Fibroblast of skin of right quadriceps (primary cell): ENCODE measurements at regions not wholly inside any gene's neighbourhood (a gene's known extent, or its start where the extent isn't known, plus 50 kb on each side); places are given as distances from the start of the nearest gene placed in this dataset.

Experiments
- DNase-seq: peaks from one replicate; pipeline ENCODE4 v3.0.0-alpha.2; 2013

DNA sequence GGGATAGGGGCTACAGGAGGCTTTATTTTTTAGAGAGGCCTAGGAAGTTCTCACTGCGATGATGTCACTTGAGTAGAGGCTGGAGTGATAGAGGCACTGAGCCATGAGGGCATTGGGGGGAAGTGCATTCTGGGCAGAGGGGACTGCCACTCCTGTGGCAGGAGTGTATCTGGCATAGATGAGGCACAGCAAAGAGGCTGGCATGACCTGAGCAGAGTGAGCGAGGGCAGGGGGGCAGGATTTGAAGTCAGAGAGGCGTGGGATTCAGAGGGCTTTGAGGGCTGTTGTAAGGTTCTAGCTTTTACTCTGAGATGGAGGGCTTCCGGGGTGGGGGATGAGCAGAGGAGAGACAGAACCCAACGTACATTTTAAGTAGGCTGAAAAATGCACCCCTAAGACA is 91.9 kb upstream of the SH3PXD2B start:
- no peak for DNase-seq

- no peak for DNase-seq
Observed at GRCh38 chr5:172545291-172545801, 91.0 kb upstream of the SH3PXD2B start.

- DNase-seq: no peak
Observed at GRCh38 chr5:172544371-172545095, 90.2 kb upstream of the SH3PXD2B start.

GRCh38 chr5:172543484-172544298 is 89.4 kb upstream of the SH3PXD2B start:
- no peak for DNase-seq

GRCh38 chr5:172542651-172543131 is 88.4 kb upstream of the SH3PXD2B start:
- no peak for DNase-seq

- no peak for DNase-seq
Observed at GRCh38 chr5:172541773-172542136, 87.4 kb upstream of the SH3PXD2B start.

- DNase-seq: no peak
Observed at GRCh38 chr5:172541099-172541772, 86.9 kb upstream of the SH3PXD2B start.

- no peak for DNase-seq
Observed at GRCh38 chr5:172540099-172540870, 86.0 kb upstream of the SH3PXD2B start.

GRCh38 chr5:172535108-172535445 is 80.8 kb upstream of the SH3PXD2B start:
- DNase-seq: no peak

GRCh38 chr5:172534229-172535107 is 80.1 kb upstream of the SH3PXD2B start:
- no peak for DNase-seq

- DNase-seq: no peak
Observed at GRCh38 chr5:172533399-172534228, 79.3 kb upstream of the SH3PXD2B start.

DNA sequence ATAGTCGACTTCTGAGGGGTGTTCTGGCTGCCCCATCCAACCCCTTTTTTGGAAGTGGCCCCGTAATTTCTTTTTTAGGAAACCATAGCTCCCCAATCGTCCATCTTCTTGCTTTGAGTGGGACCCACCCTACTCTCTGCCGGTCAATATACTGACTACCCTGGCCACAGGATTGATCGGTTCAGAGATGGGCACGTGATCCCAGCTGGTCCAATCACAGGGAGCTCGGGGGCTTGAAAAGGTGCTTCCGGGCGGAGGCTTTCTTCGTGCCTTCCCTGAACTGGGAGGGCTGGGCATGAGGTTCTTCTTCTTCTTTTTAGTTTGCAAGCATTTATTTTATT is 78.7 kb upstream of the SH3PXD2B start:
- no peak for DNase-seq

DNA sequence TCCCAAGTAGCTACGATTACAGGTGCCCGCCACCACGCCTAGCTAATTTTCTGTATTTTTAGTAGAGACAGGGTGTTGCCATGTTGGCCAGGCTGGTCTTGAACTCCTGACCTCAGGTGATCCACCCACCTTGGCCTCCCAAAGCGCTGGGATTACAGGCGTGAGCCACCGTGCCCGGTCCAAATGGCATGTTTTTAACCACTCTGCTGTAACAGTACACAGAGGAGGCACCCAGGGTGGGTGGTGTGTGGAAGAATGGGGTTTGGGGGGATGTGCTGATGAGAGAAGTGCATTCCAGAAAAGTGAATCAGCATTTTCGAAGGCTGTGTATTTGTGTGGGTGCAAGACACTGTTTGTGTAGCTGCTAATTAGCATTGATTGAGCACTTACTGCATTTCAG is 78.1 kb upstream of the SH3PXD2B start:
- peak; percentile 38 for DNase-seq

- DNase-seq: no peak
Observed at GRCh38 chr5:172531704-172532026, 77.3 kb upstream of the SH3PXD2B start.

DNA sequence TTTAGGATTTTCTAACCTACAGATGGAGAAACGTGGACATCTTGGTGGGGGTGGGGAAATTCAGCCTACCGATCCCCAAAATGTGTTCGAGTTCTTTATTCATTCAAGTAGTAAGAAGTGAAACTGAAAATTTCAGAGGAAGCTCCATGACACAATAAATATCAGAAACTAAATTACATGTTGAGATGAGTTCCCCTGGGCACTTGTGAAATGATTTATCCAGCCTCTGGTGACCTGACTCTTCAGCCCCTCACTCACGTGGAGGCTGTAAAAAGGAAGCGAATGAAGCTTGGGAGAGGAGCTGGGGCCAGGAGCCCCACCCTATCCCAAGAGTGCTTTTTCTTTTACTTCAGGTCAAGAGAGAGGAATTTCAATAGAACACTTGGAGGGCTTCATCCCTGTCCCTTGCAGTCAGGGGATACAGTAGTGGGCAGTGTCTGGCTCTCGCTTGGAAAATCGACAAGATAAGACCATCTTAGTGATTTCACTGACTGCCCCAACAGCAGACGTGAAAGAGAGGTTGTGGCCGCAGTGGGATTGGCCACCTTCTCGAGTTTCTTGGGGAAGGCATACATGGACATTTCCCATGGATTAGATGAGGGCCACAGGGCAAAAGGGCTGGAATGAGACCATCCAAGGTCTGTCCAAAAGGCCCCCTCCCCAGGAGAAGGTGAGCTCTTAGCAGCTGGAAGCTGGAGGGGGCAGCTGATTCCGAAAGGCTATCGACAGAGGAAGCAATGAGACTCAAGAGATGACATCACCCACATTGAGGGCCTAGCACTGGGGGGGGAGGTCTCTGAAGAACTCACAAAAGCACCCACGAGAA is 76.8 kb upstream of the SH3PXD2B start:
- DNase-seq: no peak

GRCh38 chr5:172530406-172530805 is 76.1 kb upstream of the SH3PXD2B start:
- no peak for DNase-seq

DNA sequence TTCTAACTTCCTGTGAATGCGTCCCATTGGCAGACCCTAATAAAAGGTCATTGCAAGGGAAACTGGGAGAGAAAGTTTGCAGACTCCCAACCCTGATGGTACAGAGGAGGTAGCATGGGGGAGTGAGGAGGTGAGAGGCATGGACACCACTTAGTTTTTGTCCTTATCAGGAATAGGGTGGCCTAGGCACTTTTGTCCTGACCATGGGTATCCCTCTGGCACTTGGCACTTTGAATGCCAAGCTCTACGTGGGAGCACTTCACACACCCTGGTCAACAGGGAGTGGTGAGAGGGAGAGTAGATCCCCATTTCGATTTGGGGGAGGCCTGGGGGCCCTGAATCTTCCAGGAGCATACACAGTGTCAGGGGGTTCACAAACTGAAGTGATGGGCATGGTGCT is 75.6 kb upstream of the SH3PXD2B start:
- DNase-seq: no peak

- DNase-seq: peak; percentile 28
Observed at GRCh38 chr5:172528440-172528839, 74.1 kb upstream of the SH3PXD2B start.

DNA sequence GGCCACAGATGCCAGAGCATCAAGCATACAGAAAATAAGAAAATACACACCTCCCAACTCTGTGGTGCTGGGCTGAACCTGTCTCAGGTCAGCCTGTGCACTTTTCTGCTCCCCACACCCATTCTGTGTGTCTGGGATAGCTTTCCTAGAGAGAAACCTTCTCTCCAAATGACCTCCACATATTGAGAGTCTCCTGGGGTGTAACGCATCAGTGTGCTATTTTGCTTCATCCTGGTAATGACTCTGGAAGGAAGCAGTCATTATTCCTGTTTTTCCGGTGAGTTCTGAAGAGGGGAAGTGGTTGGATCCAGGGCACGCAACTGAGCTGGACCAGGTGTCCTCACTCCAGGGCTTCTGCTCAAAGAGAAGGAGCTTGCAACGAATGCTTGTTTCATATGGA is 73.2 kb upstream of the SH3PXD2B start:
- DNase-seq: no peak

GRCh38 chr5:172525996-172526360 is 71.7 kb upstream of the SH3PXD2B start:
- no peak for DNase-seq
